Adrenal gland (tissue), 9 donors: ENCODE measurements at regions not wholly inside any gene's neighbourhood (a gene's known extent, or its start where the extent isn't known, plus 50 kb on each side); places are given as distances from the start of the nearest gene placed in this dataset.

Experiments used
- DNase-seq, 7 donors: peaks; one replicate each; pipeline ENCODE4 v3.0.0-alpha.2; 2019 to 2020
- H3K27ac ChIP-seq, 5 donors: fragments of 200-600 bp; sonication (generic) in 4 of 5; 1 replicate in 3 of 5; 2 replicates in 2 of 5; pipeline versions ENCODE4 v1.5.1 to v1.8.0; 2016 to 2020; ENCODE audit warnings: mild to moderate bottlenecking in 1 of 5
- H3K27me3 ChIP-seq: fragments of 200-600 bp; 2 replicates; pipeline ENCODE4 v1.8.0; 2021
- H3K36me3 ChIP-seq, 2 donors: fragments of 200-600 bp; replicated peaks in 1 of 2; 1 replicate in 1 of 2; 2 replicates in 1 of 2; pipeline versions ENCODE4 v1.5.1 to v1.8.0; 2018 to 2022
- H3K4me1 ChIP-seq, 2 donors: fragments of 200-600 bp; replicated peaks in 1 of 2; 1 replicate in 1 of 2; 2 replicates in 1 of 2; pipeline versions ENCODE4 v1.5.1 to v1.8.0; 2018 to 2021
- H3K4me3 ChIP-seq, 4 donors: fragments of 200-600 bp; sonication (generic) in 3 of 4; one replicate each; pipeline ENCODE4 v1.5.1; 2016 to 2018
- H3K9me3 ChIP-seq, 3 donors: fragments of 200-600 bp; sonication (generic) in 1 of 3; replicated peaks in 1 of 3; 1 replicate in 2 of 3; 2 replicates in 1 of 3; pipeline versions ENCODE4 v1.5.1 to v1.8.0; 2016 to 2021
- CTCF ChIP-seq, 6 experiments: fragments of 450-650 bp in 4 of 6; fragments of 200-600 bp in 2 of 6; sonication (generic) in 1 of 6; IDR thresholded peaks; 1 replicate in 5 of 6; 2 replicates in 1 of 6; pipeline versions ENCODE4 v1.5.1 to v1.8.0; 2016 to 2021; ENCODE audit warnings: antibody characterized with exemption in 6 of 6, mild to moderate bottlenecking in 2 of 6, moderate library complexity in 1 of 6
- POLR2A ChIP-seq, 2 donors: fragments of 450-650 bp; IDR thresholded peaks; one replicate each; pipeline ENCODE4 v1.6.1; 2017; ENCODE audit warnings: antibody characterized with exemption in 2 of 2, mild to moderate bottlenecking in 2 of 2, moderate library complexity in 1 of 2
- WGBS, 4 donors: extraction: QIAGEN DNeasy Blood & Tissue Kit in 2 of 4; methylation state at CpG; one replicate each; pipeline versions ENCODE4 v1.1.5 to v1.1.7; 2013 to 2017; 5-methylcytosine and 5-hydroxymethylcytosine counted together
- intact Hi-C, 2 donors: fragments of 100-400 bp; cut with DNase I; formaldehyde crosslinking; loops; one replicate each; pipeline versions ENCODE4 v1.14.1 to v1.15.0; 2022 to 2023
- donor health status: healthy with polysubstance abuse.
- donor health status: Bipolar disorder and iron deficiency.
- donor health status: DM: yes; HTN: yes; CAD: no.
- donor health status: DM: no; HTN: no; CAD: no.
- donor health status: DM: no; HTN: no; CAD: no.

DNA sequence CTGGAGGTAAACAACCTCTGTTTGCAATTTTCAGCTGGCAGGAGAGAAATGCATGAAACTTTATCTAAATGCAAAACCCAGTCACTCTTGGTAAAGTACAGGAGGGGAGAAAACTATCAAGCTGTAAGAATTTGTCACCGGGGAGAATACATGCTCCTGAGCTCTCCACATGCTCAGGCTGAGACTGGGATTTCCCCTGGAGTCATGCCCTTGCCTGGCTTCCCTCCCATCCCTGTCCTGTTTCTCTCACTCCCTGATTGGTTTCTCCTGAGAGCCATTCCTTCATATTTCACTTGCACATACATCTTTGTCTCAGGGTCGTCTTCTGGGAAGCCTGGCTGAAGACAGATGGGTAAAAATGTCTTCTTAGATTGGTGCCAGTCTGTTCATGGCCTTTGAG, 52.9 kb upstream of the SPATS2L start:
- H3K4me1 ChIP-seq, result no peaks in the 10 kb centered on the region
- 46 to 56% (median 50%) methylated on average over 2 of the region's 2 CpGs for WGBS, 4 donors
- DNase-seq, result no peak
- H3K27ac ChIP-seq, result no peak overlapping the region
- H3K4me3 ChIP-seq, result no peak overlapping the region
- H3K27me3 ChIP-seq, result no peaks in the 10 kb centered on the region
- no peaks in the 10 kb centered on the region for H3K36me3 ChIP-seq
- H3K9me3 ChIP-seq, result no peaks in the 10 kb centered on the region
- TF ChIP-seq CTCF (IDR thresholded peaks at IDR 0.05) (no peak), POLR2A (IDR thresholded peaks at IDR 0.05) (no peak)
- intact Hi-C loops, result no loop called here

- no peaks in the 10 kb centered on the region for H3K27me3 ChIP-seq
- no peaks in the 10 kb centered on the region for H3K4me1 ChIP-seq
- intact Hi-C loops, result no loop called here
- H3K4me3 ChIP-seq, result no peak overlapping the region
- H3K9me3 ChIP-seq, result no peaks in the 10 kb centered on the region
- no peak for TF ChIP-seq CTCF (IDR thresholded peaks at IDR 0.05)
- TF ChIP-seq POLR2A (IDR thresholded peaks at IDR 0.05), result no peak
- no peak for DNase-seq
- 66 to 95% (median 85%) methylated on average over 2 to 4 of the region's 4 CpGs for WGBS, 4 donors
- no peaks in the 10 kb centered on the region for H3K36me3 ChIP-seq
- no peak overlapping the region for H3K27ac ChIP-seq
Observed at GRCh38 chr2:200254773-200255172, 51.7 kb upstream of the SPATS2L start.

DNA sequence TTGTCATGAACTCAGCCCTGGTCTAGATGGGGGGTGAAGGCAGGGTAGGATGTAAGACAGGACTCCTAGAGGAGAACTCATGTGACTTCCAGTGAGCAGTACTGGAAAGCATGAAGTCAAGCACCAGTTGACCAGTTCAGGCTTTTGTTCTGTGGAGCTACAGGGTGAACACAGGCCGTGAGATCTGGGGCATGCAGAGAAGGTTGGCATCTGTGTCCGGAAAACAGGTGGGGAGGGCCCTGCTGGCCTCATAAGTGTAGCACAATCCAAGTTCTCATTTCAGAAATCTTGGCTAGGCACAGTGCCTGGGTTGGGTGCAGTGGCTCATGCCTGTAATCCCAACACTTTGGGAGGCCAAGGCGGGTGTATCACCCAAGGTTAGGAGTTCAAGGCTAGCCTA, 50.9 kb upstream of the SPATS2L start:
- Histone ChIP-seq H3K9me3 (no peaks in the 10 kb centered on the region), H3K27ac (no peak overlapping the region), H3K36me3 (no peaks in the 10 kb centered on the region), H3K4me3 (no peak overlapping the region), H3K4me1 (no peaks in the 10 kb centered on the region), H3K27me3 (no peaks in the 10 kb centered on the region)
- TF ChIP-seq CTCF (IDR thresholded peaks at IDR 0.05) (no peak), POLR2A (IDR thresholded peaks at IDR 0.05) (no peak)
- no peak for DNase-seq
- 82 to 90% (median 87%) methylated on average over 3 of the region's 3 CpGs for WGBS, 4 donors
- intact Hi-C loops, result no loop called here
